OCI-LY3 (cell line): ENCODE measurements at regions not wholly inside any gene's neighbourhood (a gene's known extent, or its start where the extent isn't known, plus 50 kb on each side); places are given as distances from the start of the nearest gene placed in this dataset.

Experiments
- CTCF ChIP-seq: fragments of 200-600, 300-600 bp; sonication (generic); IDR thresholded peaks from 2 replicates; pipeline ENCODE4 v1.5.1; 2014; ENCODE audit warnings: antibody characterized with exemption, low read length, low read depth
- EZH2phosphoT487 ChIP-seq: fragments of 200-600 bp; shearing (Covaris generic); IDR thresholded peaks from 2 replicates; pipeline ENCODE4 v1.6.1; 2018; ENCODE audit warnings: antibody characterized with exemption, mixed run types, low read depth

- TF ChIP-seq CTCF (no peak), EZH2phosphoT487 (no peak)
These were observed 96.0 kb downstream of the ANXA2R start for GRCh38 chr5:42943931-42944631.
